Suprapubic skin (tissue), 4 donors: ENCODE measurements at regions not wholly inside any gene's neighbourhood (a gene's known extent, or its start where the extent isn't known, plus 50 kb on each side); places are given as distances from the start of the nearest gene placed in this dataset.

ENCODE experiments used
- POLR2A ChIP-seq, 2 donors: fragments of 450-650 bp; IDR thresholded peaks; one replicate each; pipeline ENCODE4 v1.6.1; 2017; ENCODE audit warnings: antibody characterized with exemption in 2 of 2, mild to moderate bottlenecking in 2 of 2, moderate library complexity in 2 of 2
- POLR2AphosphoS5 ChIP-seq, 3 donors: sonication (generic); formaldehyde crosslinking; IDR thresholded peaks; one replicate each; pipeline ENCODE4 v1.6.1; 2017; ENCODE audit warnings: antibody characterized with exemption in 3 of 3
- TF ChIP-seq, protein P1 (sequence below), 2 donors: fragments of 200-600 bp in 1 of 2; fragments of 450-650 bp in 1 of 2; sonication (generic) in 1 of 2; IDR thresholded peaks; one replicate each; pipeline ENCODE4 v1.5.1; 2016 to 2019; ENCODE audit warnings: antibody characterized with exemption in 2 of 2, mild to moderate bottlenecking in 1 of 2, moderate library complexity in 1 of 2

DNA sequence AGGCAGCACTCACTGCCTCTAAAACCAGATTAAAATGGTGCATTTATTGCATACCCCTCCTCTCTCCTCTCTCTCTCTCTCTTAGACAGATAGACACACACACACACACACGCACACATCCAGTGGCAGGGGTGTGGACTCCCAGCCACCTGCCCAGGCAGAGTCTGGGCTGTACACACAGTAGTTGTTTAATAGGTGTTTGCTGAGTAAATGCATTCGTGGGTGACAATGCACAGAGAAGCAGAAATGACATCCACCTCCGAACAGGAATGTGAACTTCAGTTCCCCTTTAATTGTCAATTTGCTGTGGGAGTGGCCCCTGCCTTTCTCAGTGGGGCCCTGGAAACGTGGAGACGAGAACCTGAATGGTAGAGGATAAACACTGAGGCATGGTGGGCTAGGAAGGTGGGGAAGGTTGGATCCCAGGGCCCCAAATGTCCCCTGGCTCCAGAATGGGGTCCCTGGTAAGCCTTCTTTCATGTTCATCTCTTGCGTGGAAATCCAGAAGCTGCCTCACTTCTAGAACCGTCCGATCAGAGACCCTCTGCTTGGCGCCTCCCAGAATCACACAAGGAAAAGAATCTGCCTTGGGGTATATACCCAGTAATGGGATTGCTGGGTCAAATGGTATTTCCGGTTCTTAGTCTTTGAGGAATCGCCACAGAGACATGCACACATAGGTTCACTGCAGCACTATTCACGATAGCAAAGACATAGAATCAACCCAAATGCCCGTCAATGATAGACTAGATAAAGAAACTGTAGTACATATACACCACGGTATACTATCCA lies 58.5 kb upstream of the ECHDC3 start:
- TF ChIP-seq POLR2AphosphoS5 (IDR thresholded peaks at IDR 0.05) (no peak), POLR2A (IDR thresholded peaks at IDR 0.05) (no peak)
- TF ChIP-seq, protein P1, sequence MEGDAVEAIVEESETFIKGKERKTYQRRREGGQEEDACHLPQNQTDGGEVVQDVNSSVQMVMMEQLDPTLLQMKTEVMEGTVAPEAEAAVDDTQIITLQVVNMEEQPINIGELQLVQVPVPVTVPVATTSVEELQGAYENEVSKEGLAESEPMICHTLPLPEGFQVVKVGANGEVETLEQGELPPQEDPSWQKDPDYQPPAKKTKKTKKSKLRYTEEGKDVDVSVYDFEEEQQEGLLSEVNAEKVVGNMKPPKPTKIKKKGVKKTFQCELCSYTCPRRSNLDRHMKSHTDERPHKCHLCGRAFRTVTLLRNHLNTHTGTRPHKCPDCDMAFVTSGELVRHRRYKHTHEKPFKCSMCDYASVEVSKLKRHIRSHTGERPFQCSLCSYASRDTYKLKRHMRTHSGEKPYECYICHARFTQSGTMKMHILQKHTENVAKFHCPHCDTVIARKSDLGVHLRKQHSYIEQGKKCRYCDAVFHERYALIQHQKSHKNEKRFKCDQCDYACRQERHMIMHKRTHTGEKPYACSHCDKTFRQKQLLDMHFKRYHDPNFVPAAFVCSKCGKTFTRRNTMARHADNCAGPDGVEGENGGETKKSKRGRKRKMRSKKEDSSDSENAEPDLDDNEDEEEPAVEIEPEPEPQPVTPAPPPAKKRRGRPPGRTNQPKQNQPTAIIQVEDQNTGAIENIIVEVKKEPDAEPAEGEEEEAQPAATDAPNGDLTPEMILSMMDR (IDR thresholded peaks at IDR 0.05) = no peak
